GM19351 (cell line): ENCODE measurements at regions not wholly inside any gene's neighbourhood (a gene's known extent, or its start where the extent isn't known, plus 50 kb on each side); places are given as distances from the start of the nearest gene placed in this dataset.

Source experiments
- ATAC-seq: cut with Tn5 transposase; IDR thresholded peaks from one replicate; pipeline ENCODE4 v1.9.1; 2021; ENCODE audit warnings: mild to moderate bottlenecking, moderate library complexity; ENCODE audit not compliant: unreplicated experiment

DNA sequence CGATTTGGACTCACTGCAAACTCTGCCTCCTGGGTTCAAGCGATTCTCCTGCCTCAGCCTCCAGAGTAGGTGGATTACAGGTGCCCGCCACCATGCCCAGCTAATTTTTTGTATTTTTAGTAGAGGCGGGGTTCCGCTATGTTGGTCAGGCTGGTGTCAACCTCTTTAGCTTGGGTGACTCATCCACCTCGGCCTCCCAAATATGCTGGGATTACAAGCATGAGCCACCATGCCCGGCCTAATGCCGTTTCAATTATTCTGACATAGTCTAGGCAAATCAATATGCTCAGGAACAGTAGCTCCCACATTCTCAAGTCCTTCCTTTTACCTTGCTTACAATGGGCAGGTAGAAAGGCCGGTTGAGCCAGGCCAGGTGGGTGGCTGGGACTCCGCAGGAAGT, 82.0 kb upstream of the EEA1 start:
- ATAC-seq: no peak

DNA sequence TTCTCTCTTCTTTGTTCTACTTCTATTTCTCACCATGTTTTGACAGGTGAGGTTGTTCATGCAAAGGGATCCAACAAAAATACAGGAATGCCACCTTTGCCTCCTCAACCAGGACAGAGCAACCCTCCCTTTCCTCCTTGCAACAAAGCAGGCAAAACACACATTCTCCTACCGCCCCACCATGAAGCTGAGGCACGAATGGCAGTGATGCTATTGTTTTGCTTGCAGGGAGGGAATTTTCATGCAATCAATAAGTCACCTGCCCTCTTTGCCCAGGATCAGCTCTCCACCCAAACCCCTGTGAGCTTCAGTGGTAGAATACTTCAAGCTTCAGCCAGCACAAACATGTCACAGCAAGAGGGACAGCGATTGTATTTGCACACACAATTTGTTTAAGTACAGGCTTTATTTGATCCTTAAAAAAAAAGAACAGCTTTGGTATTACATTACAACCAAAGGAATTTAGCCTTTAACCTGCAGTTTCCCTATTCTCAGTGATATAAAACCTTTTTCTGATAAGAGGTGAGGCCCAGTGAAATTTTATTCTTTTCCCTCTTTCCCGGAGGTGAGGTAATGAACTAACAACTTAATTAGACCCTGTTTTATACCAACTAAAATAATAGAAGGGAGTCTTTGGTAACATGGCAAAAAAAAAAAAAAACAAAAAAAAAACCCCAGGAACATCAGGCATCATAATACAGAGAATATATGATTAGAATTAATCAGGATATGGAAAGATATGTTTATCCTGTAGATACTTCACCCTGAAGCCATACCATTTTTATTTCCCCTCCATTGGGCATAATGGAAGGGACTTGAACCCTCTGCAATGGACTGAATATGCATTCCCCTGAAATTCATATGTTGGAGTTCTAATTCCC, 87.0 kb upstream of the EEA1 start:
- no peak for ATAC-seq

GRCh38 chr12:93016752-93017350, 87.8 kb upstream of the EEA1 start:
- no peak for ATAC-seq

DNA sequence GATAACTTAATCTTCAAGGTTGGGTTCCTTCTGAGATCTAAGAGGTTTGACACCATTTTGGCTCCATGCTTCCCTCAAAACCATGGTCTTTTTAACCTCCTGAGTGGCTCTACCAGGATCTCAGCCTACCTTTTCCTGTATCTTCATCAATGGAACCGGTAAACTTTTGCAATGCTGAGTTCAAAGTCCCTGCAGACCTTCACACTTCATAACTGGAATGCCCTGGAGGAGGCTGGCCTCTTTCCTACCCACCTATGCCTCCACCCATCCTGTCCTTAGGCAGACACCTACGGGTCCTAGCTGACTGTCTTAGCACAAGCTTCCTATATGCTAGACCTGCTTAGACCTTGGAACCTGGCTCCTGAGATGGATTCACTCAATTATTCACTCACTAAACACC, 89.5 kb upstream of the EEA1 start:
- ATAC-seq: no peak

- no peak for ATAC-seq
Measured at GRCh38 chr12:93019212-93019927, 90.3 kb upstream of the EEA1 start.

- no peak for ATAC-seq
Measured at GRCh38 chr12:93019975-93020630, 91.0 kb upstream of the EEA1 start.

DNA sequence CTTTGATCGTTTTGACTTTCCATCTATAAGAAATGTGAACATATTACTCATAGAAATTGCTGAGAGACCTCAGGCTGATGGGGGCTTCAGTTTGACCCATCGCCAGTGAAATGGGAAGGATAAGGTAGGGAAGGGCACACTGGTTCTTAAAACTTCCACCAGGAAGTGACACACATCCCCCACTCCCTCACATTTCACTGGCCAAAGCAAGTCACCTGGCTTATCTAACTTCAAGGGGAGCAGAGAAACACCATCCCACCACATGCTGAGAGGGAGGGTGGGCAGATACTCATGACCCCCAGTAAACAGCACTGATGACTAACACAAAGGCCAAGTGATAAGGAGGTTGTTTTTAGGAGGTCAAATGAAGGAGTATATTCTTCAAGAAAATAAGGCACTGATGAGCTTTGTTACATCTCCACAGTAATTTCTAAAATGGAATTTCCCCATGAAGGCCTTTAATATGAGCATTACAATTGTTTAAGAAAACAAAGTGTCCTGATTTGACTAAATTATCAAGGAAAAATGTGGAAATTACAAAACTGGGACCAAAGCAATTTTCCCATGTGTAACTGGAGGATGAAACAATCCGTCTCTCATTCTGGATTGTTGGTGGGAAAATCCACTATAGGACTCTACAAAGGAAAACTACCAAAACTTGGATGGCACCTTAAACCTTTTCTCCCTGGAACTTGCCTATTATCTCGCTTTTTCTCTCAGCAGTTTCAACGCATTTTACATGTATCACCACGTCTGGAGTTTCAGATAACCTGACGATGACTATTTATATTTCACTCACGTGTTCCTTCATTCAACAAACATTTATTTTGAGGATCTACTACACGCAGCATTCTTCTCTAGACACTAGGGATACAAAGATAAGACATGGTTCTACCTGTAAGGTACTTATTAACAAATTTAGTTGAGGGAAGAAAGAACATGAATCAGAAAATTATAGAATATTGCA, 91.8 kb upstream of the EEA1 start:
- no peak for ATAC-seq

DNA sequence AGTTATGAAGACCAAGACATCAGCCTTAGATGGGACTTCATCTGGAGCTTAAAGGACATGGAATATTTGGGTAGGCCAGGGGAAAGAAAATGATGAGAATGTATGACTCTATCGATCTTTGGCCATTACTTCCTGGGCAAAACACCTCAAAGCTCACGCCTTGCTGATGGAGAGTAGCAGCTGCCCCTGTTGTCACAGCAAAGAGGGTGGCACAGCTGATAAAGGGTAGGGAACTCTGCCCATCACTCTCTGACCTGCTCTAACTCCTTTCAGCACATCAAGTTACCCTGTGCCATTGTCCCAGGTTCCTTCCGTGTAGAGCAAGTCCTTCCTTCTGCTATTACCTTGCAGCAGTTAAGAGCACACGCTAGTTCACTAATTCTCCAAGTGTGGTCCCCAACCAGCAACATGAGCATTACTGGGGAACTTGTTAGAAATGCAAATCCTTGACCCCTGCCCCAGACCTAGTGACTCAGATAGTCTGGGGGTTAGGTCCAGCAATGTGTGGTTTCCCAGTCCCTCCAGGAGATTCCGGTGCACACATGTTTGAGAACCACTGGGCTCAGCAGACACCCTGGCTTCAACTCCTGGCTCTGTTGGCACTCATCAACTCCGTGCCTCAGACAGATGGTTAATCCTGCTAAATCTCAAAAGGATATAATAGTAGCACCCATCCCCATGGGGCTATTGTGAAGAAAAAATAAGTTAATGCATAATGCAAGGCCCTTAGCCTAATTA, 93.7 kb upstream of the EEA1 start:
- ATAC-seq: no peak

DNA sequence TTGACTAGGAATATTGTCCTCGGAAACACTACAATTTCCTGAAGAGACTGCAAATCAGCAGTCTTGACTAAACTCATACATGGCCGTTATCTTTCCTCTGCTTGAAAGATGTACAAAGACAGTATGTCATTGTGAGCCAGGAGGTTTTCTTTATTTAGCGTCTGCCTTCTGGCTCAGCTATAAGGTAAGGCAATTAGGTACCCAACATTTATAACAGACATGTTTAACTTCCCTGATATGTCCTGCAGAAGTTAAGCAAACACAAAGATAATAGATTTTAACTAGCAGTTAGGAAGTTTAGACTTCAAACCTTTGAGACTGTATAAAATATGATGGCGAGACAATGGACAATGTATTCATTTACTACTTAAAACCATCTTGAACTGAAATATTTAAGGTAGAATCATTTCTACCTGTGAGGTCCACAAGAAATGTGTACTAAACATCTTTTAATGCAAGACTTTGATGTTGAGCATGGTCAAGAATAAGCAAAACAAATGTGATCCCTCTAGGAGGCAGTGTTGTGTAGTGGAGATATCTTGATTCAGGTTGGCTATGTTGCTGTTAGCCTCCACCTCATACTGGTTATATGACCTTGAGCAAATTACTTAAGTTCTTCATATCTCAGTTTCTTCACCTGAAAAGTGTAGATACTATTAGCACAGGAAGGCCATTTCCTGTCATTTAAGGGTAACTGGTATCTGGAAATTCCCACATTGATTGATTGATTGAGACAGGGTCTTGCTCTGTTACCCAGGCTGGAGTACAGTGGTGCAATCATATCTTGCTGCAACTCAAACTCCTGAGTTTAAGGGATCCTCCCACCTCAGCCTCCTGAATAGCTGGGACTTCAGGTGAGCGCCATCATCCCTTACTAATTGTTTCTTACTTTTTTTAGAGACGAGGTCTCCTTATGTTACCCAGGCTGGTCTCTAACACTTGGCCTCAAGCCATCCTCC, 96.3 kb upstream of the EEA1 start:
- peak; percentile 83 for ATAC-seq

- ATAC-seq: no peak
Measured at GRCh38 chr12:93027041-93027440, 97.9 kb upstream of the EEA1 start.

- ATAC-seq: no peak
Measured at GRCh38 chr12:93029091-93029490, 100.0 kb upstream of the EEA1 start.

- no peak for ATAC-seq
Measured at GRCh38 chr12:93031028-93031427, 101.9 kb upstream of the EEA1 start.

GRCh38 chr12:93032758-93033157, 103.7 kb upstream of the EEA1 start:
- no peak for ATAC-seq

DNA sequence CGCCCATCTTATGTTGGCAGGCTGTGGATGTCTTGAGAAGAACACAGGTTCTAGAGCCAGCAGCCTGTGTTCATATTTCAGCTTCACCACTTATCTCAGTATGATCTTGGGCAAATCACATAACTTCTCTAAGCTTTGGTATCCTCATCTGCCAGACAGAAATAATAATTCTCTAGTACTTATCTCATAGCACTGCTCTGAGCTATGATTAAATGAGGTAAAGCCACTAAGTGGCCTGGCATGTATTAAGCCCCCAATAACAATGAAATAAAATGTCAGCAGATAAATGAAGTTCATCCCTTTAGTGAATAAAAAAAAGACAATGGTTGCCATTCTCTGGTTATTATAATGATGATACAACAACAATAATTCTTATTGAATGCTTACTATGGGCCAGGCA, 104.9 kb upstream of the EEA1 start:
- no peak for ATAC-seq

GRCh38 chr12:93039062-93039461, 110.0 kb upstream of the EEA1 start:
- ATAC-seq: no peak

DNA sequence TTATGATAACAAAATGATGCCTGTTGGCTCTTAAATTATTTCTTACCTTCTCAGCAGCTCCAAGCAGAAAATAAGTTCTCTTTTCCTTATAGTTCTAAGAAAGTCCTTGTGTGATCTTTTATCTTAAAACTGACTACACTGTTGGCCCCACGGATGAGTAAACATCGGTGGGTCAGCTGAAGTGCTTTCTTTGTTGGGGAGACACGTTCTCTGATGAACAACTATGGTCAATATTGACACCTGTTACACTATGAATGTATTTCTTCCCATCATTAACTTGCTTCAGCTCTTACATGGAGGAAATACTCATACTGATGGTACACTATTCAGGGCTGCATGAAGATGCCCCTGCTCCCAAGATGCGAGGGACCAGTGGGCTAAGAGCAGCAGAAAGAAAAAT, 110.8 kb upstream of the EEA1 start:
- ATAC-seq: no peak

DNA sequence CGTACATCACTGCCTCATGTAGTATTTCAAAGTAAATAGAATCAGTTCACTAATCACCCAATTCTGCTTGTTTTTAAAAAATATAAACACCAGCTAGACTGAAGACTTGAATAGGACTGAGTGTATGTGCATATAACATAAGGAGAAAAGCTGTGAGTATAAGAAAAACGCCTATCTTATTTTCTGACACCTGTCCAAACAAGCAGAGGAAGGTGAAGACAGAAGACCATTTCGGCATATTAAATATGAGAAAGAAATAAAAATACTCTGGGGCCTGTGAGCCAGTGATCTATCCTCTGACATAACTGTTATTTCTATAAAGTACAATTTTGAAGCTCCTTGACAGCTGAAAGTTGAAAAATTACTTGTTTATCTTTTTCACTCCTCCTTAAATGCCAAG, 111.3 kb upstream of the EEA1 start:
- no peak for ATAC-seq

DNA sequence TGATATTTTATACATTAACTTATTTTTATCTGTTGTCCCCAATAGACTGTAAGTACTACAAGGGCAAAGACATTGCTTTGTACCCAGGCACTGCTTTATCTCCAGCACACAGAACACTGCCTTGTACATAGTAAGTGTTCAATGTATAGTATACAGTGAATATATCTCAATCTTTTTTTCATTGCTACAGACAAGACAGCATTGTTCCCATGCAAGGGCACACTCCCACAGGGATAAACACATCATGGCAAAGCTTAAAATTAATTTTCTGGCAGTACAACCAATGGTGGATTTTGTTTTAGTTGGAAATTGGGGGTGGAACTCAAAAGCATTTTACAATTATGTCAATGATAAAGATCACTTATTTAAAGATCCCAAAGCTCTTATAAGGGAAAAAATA, 112.3 kb upstream of the EEA1 start:
- no peak for ATAC-seq
